Tibial nerve (tissue), 4 donors: ENCODE measurements at regions not wholly inside any gene's neighbourhood (a gene's known extent, or its start where the extent isn't known, plus 50 kb on each side); places are given as distances from the start of the nearest gene placed in this dataset.

Experiments used
- DNase-seq, 2 donors: peaks; one replicate each; pipeline ENCODE4 v3.0.0-alpha.2; 2019; ENCODE audit warnings: low spot score in 2 of 2
- H3K27ac ChIP-seq, 4 donors: fragments of 200-600 bp; sonication (generic) in 3 of 4; one replicate each; pipeline ENCODE4 v1.5.1; 2017 to 2019; ENCODE audit warnings: mild to moderate bottlenecking in 1 of 4
- H3K27me3 ChIP-seq, 2 donors: fragments of 200-600 bp; sonication (generic) in 1 of 2; one replicate each; pipeline versions ENCODE4 v1.5.1 to v1.6.0; 2017 to 2019
- H3K36me3 ChIP-seq, 3 donors: fragments of 200-600 bp; sonication (generic); one replicate each; pipeline ENCODE4 v1.5.1; 2018 to 2019
- H3K4me1 ChIP-seq, 4 donors: fragments of 200-600 bp; sonication (generic) in 3 of 4; one replicate each; pipeline ENCODE4 v1.5.1; 2017 to 2019
- H3K4me3 ChIP-seq, 4 donors: fragments of 200-600 bp; sonication (generic) in 3 of 4; one replicate each; pipeline ENCODE4 v1.5.1; 2017 to 2019; ENCODE audit warnings: mild to moderate bottlenecking in 1 of 4, moderate library complexity in 1 of 4
- H3K9me3 ChIP-seq, 4 donors: fragments of 200-600 bp; sonication (generic) in 3 of 4; one replicate each; pipeline ENCODE4 v1.5.1; 2017 to 2019
- CTCF ChIP-seq, 5 experiments: fragments of 200-600 bp in 3 of 5; fragments of 450-650 bp in 2 of 5; sonication (generic) in 3 of 5; IDR thresholded peaks; one replicate each; pipeline ENCODE4 v1.5.1; 2016 to 2019; ENCODE audit warnings: antibody characterized with exemption in 5 of 5, mild to moderate bottlenecking in 3 of 5, moderate library complexity in 2 of 5
- EP300 ChIP-seq, 2 donors: sonication (generic); formaldehyde crosslinking; IDR thresholded peaks; one replicate each; pipeline ENCODE4 v1.6.1; 2017; ENCODE audit warnings: antibody characterized with exemption in 2 of 2, mild to moderate bottlenecking in 1 of 2
- POLR2A ChIP-seq, 2 donors: fragments of 450-650 bp; IDR thresholded peaks; one replicate each; pipeline ENCODE4 v1.6.1; 2017; ENCODE audit warnings: antibody characterized with exemption in 2 of 2, mild to moderate bottlenecking in 2 of 2, moderate library complexity in 2 of 2
- WGBS, 2 donors: methylation state at CpG; one replicate each; pipeline ENCODE4 v1.1.5; 2018; 5-methylcytosine and 5-hydroxymethylcytosine counted together

GRCh38 chr3:28971156-28971555 is 309.7 kb upstream of the RBMS3 start:
- 47 to 54% methylated on average over 3 of the region's 3 CpGs for WGBS, 2 donors
- Histone ChIP-seq H3K27me3 (no peaks in the 10 kb centered on the region), H3K4me1 (peaks cover 0 to 4% (median 0%) of the 10 kb centered on the region in 4 donors), H3K36me3 (no peaks in the 10 kb centered on the region), H3K4me3 (no peak overlapping the region), H3K27ac (no peak overlapping the region), H3K9me3 (peaks cover 0 to 28% (median 8%) of the 10 kb centered on the region in 4 donors)
- no peak for DNase-seq
- TF ChIP-seq CTCF (IDR thresholded peaks at IDR 0.05), result no peak

- Histone ChIP-seq H3K4me1 (peaks cover 0 to 4% (median 0%) of the 10 kb centered on the region in 4 donors), H3K9me3 (peaks cover 0 to 27% (median 7%) of the 10 kb centered on the region in 4 donors), H3K27ac (no peak overlapping the region), H3K4me3 (no peak overlapping the region), H3K36me3 (no peaks in the 10 kb centered on the region), H3K27me3 (no peaks in the 10 kb centered on the region)
- DNase-seq, result no peak
- WGBS, 2 donors, result 46 to 73% methylated on average over 3 of the region's 3 CpGs
- TF ChIP-seq EP300 (IDR thresholded peaks at IDR 0.05) (no peak), POLR2A (IDR thresholded peaks at IDR 0.05) (no peak), CTCF (IDR thresholded peaks at IDR 0.05) (no peak)
Measured at GRCh38 chr3:28972921-28973320, 307.9 kb upstream of the RBMS3 start.

GRCh38 chr3:28973609-28974008 is 307.3 kb upstream of the RBMS3 start:
- Histone ChIP-seq H3K4me1 (peaks cover 0 to 4% (median 0%) of the 10 kb centered on the region in 4 donors), H3K27me3 (no peaks in the 10 kb centered on the region), H3K36me3 (no peaks in the 10 kb centered on the region), H3K27ac (no peak overlapping the region), H3K9me3 (peaks cover 0 to 21% (median 5%) of the 10 kb centered on the region in 4 donors), H3K4me3 (no peak overlapping the region)
- TF ChIP-seq POLR2A (IDR thresholded peaks at IDR 0.05) (no peak), EP300 (IDR thresholded peaks at IDR 0.05) (no peak), CTCF (IDR thresholded peaks at IDR 0.05) (no peak)
- DNase-seq, result no peak

DNA sequence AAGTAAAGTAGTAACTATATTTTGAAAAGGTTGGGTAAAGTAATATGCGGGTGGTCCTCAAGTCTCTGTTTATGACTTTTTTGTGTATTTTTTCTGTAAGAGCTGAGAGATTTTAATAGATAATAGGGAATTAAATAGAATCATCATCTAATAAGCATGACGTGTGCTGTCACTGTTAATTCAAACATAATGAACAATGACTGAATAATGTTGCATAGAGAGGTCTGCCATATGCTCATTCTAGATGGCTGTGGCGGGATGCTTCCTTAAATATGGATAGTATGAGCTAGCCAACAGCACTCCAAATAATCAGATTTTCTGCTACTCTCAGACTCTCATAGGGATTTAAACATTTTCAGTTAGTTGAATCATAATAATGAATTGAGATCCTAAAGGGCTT is 302.8 kb upstream of the RBMS3 start:
- no peaks in the 10 kb centered on the region for H3K9me3 ChIP-seq
- 54 to 73% methylated on average over 3 of the region's 3 CpGs for WGBS, 2 donors
- no peaks in the 10 kb centered on the region for H3K4me1 ChIP-seq
- H3K4me3 ChIP-seq, result no peak overlapping the region
- no peak overlapping the region for H3K27ac ChIP-seq
- TF ChIP-seq POLR2A (IDR thresholded peaks at IDR 0.05) (no peak), CTCF (IDR thresholded peaks at IDR 0.05) (no peak), EP300 (IDR thresholded peaks at IDR 0.05) (no peak)
- DNase-seq, result no peak
- no peaks in the 10 kb centered on the region for H3K36me3 ChIP-seq
- H3K27me3 ChIP-seq, result no peaks in the 10 kb centered on the region

DNA sequence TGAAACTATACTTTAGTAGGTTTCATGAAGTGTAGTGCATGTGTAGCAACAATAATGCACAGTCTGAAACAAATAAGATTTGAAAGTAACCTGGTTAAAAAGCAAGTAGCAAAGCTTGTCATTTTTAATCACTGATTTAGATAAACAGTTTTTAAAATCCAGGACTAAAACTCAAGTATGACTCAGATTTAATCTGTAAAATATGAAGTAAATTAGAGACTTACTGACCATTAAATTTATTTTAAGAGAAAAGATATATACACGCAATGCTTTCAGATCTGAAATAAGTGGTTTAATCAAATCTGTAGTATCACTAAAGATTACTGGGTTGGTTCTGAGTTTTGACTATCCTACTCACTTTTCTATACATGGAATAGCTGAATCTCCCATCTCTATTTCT is 300.7 kb upstream of the RBMS3 start:
- no peaks in the 10 kb centered on the region for H3K4me1 ChIP-seq
- DNase-seq, result no peak
- TF ChIP-seq EP300 (IDR thresholded peaks at IDR 0.05) (no peak), POLR2A (IDR thresholded peaks at IDR 0.05) (no peak), CTCF (IDR thresholded peaks at IDR 0.05) (no peak)
- no peaks in the 10 kb centered on the region for H3K36me3 ChIP-seq
- H3K27me3 ChIP-seq, result no peaks in the 10 kb centered on the region
- no peaks in the 10 kb centered on the region for H3K9me3 ChIP-seq
- H3K4me3 ChIP-seq, result no peak overlapping the region
- 92 to 98% methylated on average over 1 of the region's 1 CpG for whole genome bisulfite sequencing, 2 donors
- H3K27ac ChIP-seq, result no peak overlapping the region
